Astrocyte of the spinal cord (primary cell): ENCODE measurements at regions not wholly inside any gene's neighbourhood (a gene's known extent, or its start where the extent isn't known, plus 50 kb on each side); places are given as distances from the start of the nearest gene placed in this dataset.

Experiments
- DNase-seq: peaks from one replicate; pipeline ENCODE4 v3.0.0; 2011; ENCODE audit warnings: low read depth, low spot score
- H3K4me3 ChIP-seq: 2 replicates; pipeline ENCODE4 v1.5.1; 2011; ENCODE audit warnings: low read depth, mild to moderate bottlenecking, low read length, moderate library complexity
- CTCF ChIP-seq: IDR thresholded peaks from 2 replicates; pipeline ENCODE4 v1.5.1; 2012; ENCODE audit warnings: low read depth, mild to moderate bottlenecking, low read length, inconsistent platforms
- in situ Hi-C: cut with HindIII; loops from 2 replicates; pipeline ENCODE4 v1.10.0; 2017; ENCODE audit warnings: low sequenced_read_pairs

GRCh38 chr16:13811834-13812233, 108.1 kb upstream of the ERCC4 start:
- in situ Hi-C loops, result no loop called here
- no peak overlapping the region for H3K4me3 ChIP-seq
- no peak for DNase-seq
- no peak for TF ChIP-seq CTCF

DNA sequence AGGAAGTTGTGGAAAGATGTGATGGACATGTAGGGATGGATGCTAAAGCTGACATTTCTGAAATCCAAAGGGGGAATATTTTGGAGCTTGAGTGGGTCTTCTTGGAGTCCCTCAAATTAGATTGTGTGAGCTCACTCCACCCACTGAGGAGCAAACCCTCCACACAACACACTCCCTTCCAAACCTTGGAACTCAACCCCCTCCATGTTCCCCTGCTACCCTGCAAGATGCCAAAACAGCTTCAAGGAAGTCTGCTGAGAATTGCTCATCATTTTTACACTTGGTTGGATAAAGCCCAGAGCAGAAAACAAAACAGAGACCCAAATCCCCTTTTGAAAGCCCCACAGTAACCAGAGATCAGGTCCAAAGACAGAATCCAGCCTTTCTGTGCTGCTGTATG, 103.3 kb upstream of the ERCC4 start:
- no peak for DNase-seq
- no peak overlapping the region for H3K4me3 ChIP-seq
- in situ Hi-C loops, result no loop called here
- no peak for TF ChIP-seq CTCF

- in situ Hi-C loops, result no loop called here
- no peak overlapping the region for H3K4me3 ChIP-seq
- DNase-seq, result no peak
- no peak for TF ChIP-seq CTCF
Measured at GRCh38 chr16:13823501-13823900, 96.5 kb upstream of the ERCC4 start.

DNA sequence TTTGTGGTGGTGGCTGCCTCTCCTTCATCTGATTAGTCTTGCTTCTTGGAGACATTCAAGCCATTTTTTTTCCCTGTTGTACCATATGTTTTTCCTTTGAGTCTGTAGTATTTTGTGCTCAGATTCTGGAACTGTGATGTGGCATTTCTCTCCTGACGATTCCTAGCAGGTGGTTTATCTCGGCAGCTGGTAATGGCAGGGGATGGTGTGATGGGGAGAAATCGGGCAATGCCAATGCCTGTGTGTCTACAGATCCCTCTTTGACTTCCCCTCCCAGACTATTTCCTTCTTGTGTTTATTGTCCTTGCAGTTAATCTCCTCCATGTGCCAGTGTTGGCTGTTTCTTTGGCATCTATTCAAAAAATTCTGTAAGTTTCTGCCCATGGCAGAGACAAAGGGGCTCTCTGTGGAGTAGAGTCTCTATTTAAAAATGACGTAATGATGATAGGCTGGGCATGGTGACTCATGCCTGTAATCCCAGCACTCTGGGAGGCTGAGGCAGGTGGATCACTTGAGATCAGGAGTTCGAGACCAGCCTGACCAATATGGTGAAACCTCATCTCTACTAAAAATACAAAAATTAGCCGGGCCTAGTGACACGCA, 90.2 kb upstream of the ERCC4 start:
- in situ Hi-C loops, result no loop called here
- no peak overlapping the region for H3K4me3 ChIP-seq
- TF ChIP-seq CTCF, result no peak
- DNase-seq, result no peak

DNA sequence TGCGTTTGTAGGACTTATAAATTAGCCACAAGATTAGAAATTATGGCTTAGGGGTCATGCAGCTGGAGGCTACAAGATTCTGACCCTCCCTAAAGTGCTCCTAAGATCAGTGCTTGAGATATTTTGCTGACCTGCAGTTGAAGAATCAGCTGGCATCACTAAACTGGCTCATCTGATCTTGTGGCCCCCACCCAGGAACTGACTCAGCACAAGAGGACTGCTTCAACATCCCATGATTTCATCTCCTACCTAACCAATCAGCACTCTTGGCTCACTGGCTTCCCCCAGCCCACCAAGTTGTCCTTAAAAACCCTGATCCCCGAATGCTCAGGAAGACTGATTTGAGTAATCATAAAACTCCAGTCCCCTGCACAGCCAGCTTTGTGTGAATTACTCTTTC, 86.4 kb upstream of the ERCC4 start:
- in situ Hi-C loops, result no loop called here
- H3K4me3 ChIP-seq, result no peak overlapping the region
- DNase-seq, result no peak
- TF ChIP-seq CTCF, result no peak

GRCh38 chr16:13835387-13835786, 84.6 kb upstream of the ERCC4 start:
- DNase-seq, result no peak
- no peak overlapping the region for H3K4me3 ChIP-seq
- TF ChIP-seq CTCF, result no peak
- in situ Hi-C loops, result no loop called here
